SU-DHL-6 (cell line): ENCODE measurements at regions not wholly inside any gene's neighbourhood (a gene's known extent, or its start where the extent isn't known, plus 50 kb on each side); places are given as distances from the start of the nearest gene placed in this dataset.

Source experiments
- H2AFZ ChIP-seq: fragments of 200-600 bp; sonication (generic); 2 replicates; pipeline ENCODE4 v1.6.1; 2014; ENCODE audit warnings: low read depth, mild to moderate bottlenecking, moderate library complexity, mixed read lengths, antibody characterized with exemption, low read length; ENCODE audit not compliant: severe bottlenecking
- H3F3A ChIP-seq: fragments of 200-600 bp; shearing (Covaris generic); 2 replicates; pipeline ENCODE4 v1.6.0; 2016; ENCODE audit warnings: antibody characterized with exemption, mild to moderate bottlenecking; ENCODE audit not compliant: insufficient read depth
- H3K27ac ChIP-seq: fragments of 200-600 bp; sonication (generic); 2 replicates; pipeline ENCODE4 v1.5.1; 2016; ENCODE audit warnings: low read depth, mild to moderate bottlenecking, low read length, moderate library complexity, mixed read lengths
- H3K27me3 ChIP-seq: fragments of 200-600 bp; sonication (generic), shearing (Covaris generic); 2 replicates; pipeline ENCODE4 v1.6.0; 2014; ENCODE audit warnings: mild to moderate bottlenecking, low read length
- H3K36me3 ChIP-seq: fragments of 200-600 bp; sonication (generic); 2 replicates; pipeline ENCODE4 v1.6.1; 2014; ENCODE audit warnings: mild to moderate bottlenecking, low read length, mixed read lengths
- H3K4me2 ChIP-seq: fragments of 300-600, 200-600 bp; shearing (Covaris generic), sonication (generic); 2 replicates; pipeline ENCODE4 v1.6.0; 2014; ENCODE audit warnings: low read length, low read depth, mild to moderate bottlenecking; ENCODE audit not compliant: poor library complexity, severe bottlenecking
- H3K4me3 ChIP-seq: fragments of 200-600 bp; sonication (generic); 2 replicates; pipeline ENCODE4 v1.5.1; 2014; ENCODE audit warnings: antibody characterized with exemption, low read length, mild to moderate bottlenecking, mixed read lengths; ENCODE audit not compliant: insufficient read depth, poor library complexity, severe bottlenecking
- H3K79me2 ChIP-seq: fragments of 200-600 bp; sonication (generic); 2 replicates; pipeline ENCODE4 v1.6.1; 2014; ENCODE audit warnings: mild to moderate bottlenecking, low read length, moderate library complexity; ENCODE audit not compliant: insufficient read depth
- H3K9ac ChIP-seq: fragments of 200-600 bp; sonication (generic); 2 replicates; pipeline ENCODE4 v1.7.0; 2014; ENCODE audit warnings: mild to moderate bottlenecking, low read length
- H3K9me2 ChIP-seq: fragments of 200-600 bp; sonication (generic); replicated peaks from 2 replicates; pipeline ENCODE4 v1.6.1; 2014; ENCODE audit warnings: low read length; ENCODE audit not compliant: insufficient read depth
- H3K9me3 ChIP-seq: fragments of 200-600 bp; sonication (generic); 2 replicates; pipeline ENCODE4 v1.6.1; 2014; ENCODE audit warnings: low read length, mixed read lengths; ENCODE audit not compliant: insufficient read depth
- H4K20me1 ChIP-seq: fragments of 200-600 bp; sonication (generic); 2 replicates; pipeline ENCODE4 v1.6.1; 2014; ENCODE audit warnings: low read depth, mild to moderate bottlenecking, antibody characterized with exemption, low read length, moderate library complexity, mixed read lengths
- EZH2phosphoT487 ChIP-seq: fragments of 200-600 bp; sonication (generic), shearing (Covaris generic); conservative IDR thresholded peaks from 2 replicates; pipeline ENCODE4 v1.6.1; 2018; ENCODE audit warnings: mild to moderate bottlenecking, antibody characterized with exemption, low read length, moderate library complexity, mixed read lengths
- TF ChIP-seq, protein P1 (sequence below): fragments of 200-600 bp; sonication (generic); IDR thresholded peaks from one replicate; pipeline ENCODE4 v1.5.1; 2017; ENCODE audit warnings: antibody characterized with exemption, mild to moderate bottlenecking, low read length, moderate library complexity; ENCODE audit not compliant: insufficient read depth, poor library complexity, severe bottlenecking

DNA sequence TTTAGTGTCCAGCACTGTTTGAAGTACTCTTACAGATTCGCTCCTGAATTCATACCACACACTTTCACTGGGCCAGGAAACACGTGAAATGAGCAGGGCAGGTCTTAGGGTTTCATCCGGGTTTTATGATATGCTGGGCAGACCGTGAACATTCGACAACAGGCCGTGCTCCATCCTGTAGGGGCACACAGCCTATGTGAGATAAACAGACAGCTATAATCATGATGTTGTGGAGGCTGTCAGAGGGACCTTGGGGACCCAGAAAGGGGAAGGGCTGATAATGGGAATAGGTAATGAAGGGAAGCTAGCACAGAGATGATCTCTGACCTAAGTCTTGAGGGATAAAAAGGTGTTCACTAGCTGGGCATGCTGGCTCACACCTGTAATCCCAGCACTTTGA lies 110.4 kb downstream of the RIN2 start:
- no peak overlapping the region for H3K9ac ChIP-seq
- no peak overlapping the region for H3K4me2 ChIP-seq
- H3K27me3 ChIP-seq = no peaks in the 10 kb centered on the region
- H3K79me2 ChIP-seq = no peaks in the 10 kb centered on the region
- no peak overlapping the region for H3K4me3 ChIP-seq
- no peaks in the 10 kb centered on the region for H3F3A ChIP-seq
- H3K27ac ChIP-seq = no peak overlapping the region
- H3K36me3 ChIP-seq = no peaks in the 10 kb centered on the region
- no peaks in the 10 kb centered on the region for H3K9me3 ChIP-seq
- no peak overlapping the region for H2AFZ ChIP-seq
- no peak for TF ChIP-seq EZH2phosphoT487
- TF ChIP-seq, protein P1, sequence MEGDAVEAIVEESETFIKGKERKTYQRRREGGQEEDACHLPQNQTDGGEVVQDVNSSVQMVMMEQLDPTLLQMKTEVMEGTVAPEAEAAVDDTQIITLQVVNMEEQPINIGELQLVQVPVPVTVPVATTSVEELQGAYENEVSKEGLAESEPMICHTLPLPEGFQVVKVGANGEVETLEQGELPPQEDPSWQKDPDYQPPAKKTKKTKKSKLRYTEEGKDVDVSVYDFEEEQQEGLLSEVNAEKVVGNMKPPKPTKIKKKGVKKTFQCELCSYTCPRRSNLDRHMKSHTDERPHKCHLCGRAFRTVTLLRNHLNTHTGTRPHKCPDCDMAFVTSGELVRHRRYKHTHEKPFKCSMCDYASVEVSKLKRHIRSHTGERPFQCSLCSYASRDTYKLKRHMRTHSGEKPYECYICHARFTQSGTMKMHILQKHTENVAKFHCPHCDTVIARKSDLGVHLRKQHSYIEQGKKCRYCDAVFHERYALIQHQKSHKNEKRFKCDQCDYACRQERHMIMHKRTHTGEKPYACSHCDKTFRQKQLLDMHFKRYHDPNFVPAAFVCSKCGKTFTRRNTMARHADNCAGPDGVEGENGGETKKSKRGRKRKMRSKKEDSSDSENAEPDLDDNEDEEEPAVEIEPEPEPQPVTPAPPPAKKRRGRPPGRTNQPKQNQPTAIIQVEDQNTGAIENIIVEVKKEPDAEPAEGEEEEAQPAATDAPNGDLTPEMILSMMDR = no peak
- H4K20me1 ChIP-seq = no peaks in the 10 kb centered on the region
- no peaks in the 10 kb centered on the region for H3K9me2 ChIP-seq

DNA sequence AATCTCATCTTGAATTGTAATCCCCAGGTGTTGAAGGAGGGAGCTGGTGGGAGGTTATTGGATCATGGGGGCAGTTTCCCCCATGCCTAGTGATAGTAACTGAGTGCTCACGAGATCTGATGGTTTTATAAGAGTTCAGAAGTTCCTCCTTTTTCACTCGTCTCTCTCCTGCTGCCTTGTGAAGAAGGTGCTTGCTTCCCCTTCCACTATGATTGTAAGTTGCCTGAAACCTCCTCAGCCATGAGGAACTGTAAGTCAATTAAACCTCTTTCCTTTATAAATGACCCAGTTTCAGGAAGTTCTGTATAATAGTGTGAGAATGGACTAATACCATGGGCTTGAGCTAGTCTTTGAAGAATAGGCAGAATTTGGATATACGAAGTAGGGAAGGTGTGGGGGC lies 113.9 kb downstream of the RIN2 start:
- H3K79me2 ChIP-seq = no peaks in the 10 kb centered on the region
- no peaks in the 10 kb centered on the region for H3K36me3 ChIP-seq
- H3K27me3 ChIP-seq = no peaks in the 10 kb centered on the region
- no peak overlapping the region for H3K4me2 ChIP-seq
- no peak overlapping the region for H3K27ac ChIP-seq
- H3F3A ChIP-seq = no peaks in the 10 kb centered on the region
- no peak overlapping the region for H3K9ac ChIP-seq
- no peaks in the 10 kb centered on the region for H3K9me2 ChIP-seq
- no peaks in the 10 kb centered on the region for H3K9me3 ChIP-seq
- H2AFZ ChIP-seq = no peak overlapping the region
- no peak for TF ChIP-seq EZH2phosphoT487
- TF ChIP-seq, protein P1 = no peak
- H4K20me1 ChIP-seq = no peaks in the 10 kb centered on the region
- no peak overlapping the region for H3K4me3 ChIP-seq

DNA sequence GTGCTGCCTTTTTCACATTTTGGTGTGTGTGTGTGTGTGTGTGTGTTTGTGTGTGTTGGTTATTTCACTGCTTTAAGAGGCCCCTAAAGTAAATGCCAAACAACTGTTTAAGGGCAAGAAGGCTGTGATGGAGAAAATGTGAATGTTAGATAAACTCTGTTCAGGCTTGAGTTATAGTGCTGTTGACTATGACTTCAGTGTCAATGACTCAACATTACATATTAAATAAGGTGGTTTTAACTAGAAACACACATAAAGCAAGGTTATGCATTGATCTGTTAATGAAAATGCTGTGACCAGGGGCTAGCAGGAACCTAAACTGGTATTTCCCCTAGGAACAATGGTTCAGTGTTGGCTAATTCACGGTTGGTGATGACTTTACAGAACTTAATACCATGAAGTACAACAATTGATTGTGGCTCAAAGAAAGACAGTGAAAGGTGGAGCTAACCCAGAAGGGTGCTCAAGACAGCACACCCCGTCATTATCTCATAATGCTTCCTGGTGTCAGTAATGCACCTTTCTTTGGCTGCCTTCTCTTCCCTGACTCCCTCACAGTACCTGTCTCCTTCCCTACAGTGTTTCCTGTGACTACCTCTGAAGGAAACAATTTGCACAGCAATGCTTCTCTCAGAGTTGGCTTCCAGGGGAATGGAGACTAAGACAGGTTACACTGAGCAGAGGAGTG lies 116.1 kb downstream of the RIN2 start:
- Histone ChIP-seq H3K9me3 (no peaks in the 10 kb centered on the region), H3K27me3 (no peaks in the 10 kb centered on the region), H3K9me2 (no peaks in the 10 kb centered on the region), H3K9ac (no peak overlapping the region), H2AFZ (no peak overlapping the region), H3K4me2 (no peak overlapping the region), H3K4me3 (no peak overlapping the region), H3K36me3 (no peaks in the 10 kb centered on the region), H4K20me1 (no peaks in the 10 kb centered on the region), H3F3A (no peaks in the 10 kb centered on the region), H3K79me2 (no peaks in the 10 kb centered on the region), H3K27ac (no peak overlapping the region)
- TF ChIP-seq, protein P1 = no peak
- TF ChIP-seq EZH2phosphoT487 = no peak
